MM.1S (cell line): ENCODE measurements at regions not wholly inside any gene's neighbourhood (a gene's known extent, or its start where the extent isn't known, plus 50 kb on each side); places are given as distances from the start of the nearest gene placed in this dataset.

Experiments used
- EZH2 ChIP-seq: fragments of 300-600 bp; sonication (generic); optimal IDR thresholded peaks from 2 replicates; pipeline ENCODE3; 2017; ENCODE audit warnings: low read depth, mild to moderate bottlenecking, antibody characterized with exemption, low read length, mixed read lengths
- EZH2phosphoT487 ChIP-seq: fragments of 300-600 bp; sonication (generic); IDR thresholded peaks from 2 replicates; pipeline ENCODE4 v1.6.1; 2018; ENCODE audit warnings: antibody characterized with exemption, low read length
- TF ChIP-seq, protein P1 (sequence below): fragments of 300-600 bp; sonication (generic); IDR thresholded peaks from 2 replicates; pipeline ENCODE4 v1.5.1; 2016; ENCODE audit warnings: antibody characterized with exemption, low read length, mixed read lengths

DNA sequence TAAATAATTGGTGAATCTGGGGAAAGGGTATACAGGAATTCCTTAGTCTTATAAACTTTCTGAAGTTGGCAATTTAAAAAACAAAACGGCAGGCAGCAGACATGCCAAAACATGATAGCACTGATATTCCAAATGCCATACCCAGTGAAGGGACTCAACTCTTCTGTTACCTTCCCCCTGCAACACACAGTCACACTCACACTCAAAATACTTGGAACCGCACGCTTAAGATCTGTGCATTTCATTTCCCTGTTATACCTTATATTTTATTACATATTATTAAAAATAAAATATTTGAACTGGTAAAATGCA, 123.4 kb downstream of the ZFP36L2 start:
- TF ChIP-seq, protein P1, sequence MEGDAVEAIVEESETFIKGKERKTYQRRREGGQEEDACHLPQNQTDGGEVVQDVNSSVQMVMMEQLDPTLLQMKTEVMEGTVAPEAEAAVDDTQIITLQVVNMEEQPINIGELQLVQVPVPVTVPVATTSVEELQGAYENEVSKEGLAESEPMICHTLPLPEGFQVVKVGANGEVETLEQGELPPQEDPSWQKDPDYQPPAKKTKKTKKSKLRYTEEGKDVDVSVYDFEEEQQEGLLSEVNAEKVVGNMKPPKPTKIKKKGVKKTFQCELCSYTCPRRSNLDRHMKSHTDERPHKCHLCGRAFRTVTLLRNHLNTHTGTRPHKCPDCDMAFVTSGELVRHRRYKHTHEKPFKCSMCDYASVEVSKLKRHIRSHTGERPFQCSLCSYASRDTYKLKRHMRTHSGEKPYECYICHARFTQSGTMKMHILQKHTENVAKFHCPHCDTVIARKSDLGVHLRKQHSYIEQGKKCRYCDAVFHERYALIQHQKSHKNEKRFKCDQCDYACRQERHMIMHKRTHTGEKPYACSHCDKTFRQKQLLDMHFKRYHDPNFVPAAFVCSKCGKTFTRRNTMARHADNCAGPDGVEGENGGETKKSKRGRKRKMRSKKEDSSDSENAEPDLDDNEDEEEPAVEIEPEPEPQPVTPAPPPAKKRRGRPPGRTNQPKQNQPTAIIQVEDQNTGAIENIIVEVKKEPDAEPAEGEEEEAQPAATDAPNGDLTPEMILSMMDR = no peak
- TF ChIP-seq EZH2phosphoT487 (no peak), EZH2 (no peak)
